GM19193 (cell line): ENCODE measurements at regions not wholly inside any gene's neighbourhood (a gene's known extent, or its start where the extent isn't known, plus 50 kb on each side); places are given as distances from the start of the nearest gene placed in this dataset.

Experiments
- POLR2A ChIP-seq: IDR thresholded peaks from 4 replicates; pipeline ENCODE4 v1.6.1; 2011; ENCODE audit not compliant: insufficient read depth, insufficient read length; ENCODE audit errors: extremely low read depth

GRCh38 chr15:31867536-31868442 lies 162.5 kb upstream of the CHRNA7 start:
- no peak for TF ChIP-seq POLR2A

GRCh38 chr15:31869686-31870307 lies 160.5 kb upstream of the CHRNA7 start:
- TF ChIP-seq POLR2A = no peak

- TF ChIP-seq POLR2A = no peak
These were observed 159.8 kb upstream of the CHRNA7 start, which contains the start of gene OTUD7A for GRCh38 chr15:31870328-31871165. OTUD7A (minus strand) TSS chr15:31870673.

GRCh38 chr15:31871166-31871886 lies 159.0 kb upstream of the CHRNA7 start:
- TF ChIP-seq POLR2A = no peak

- no peak for TF ChIP-seq POLR2A
These were observed 158.4 kb upstream of the CHRNA7 start for GRCh38 chr15:31871887-31872281.

- no peak for TF ChIP-seq POLR2A
These were observed 143.1 kb upstream of the CHRNA7 start for GRCh38 chr15:31887246-31887645.

DNA sequence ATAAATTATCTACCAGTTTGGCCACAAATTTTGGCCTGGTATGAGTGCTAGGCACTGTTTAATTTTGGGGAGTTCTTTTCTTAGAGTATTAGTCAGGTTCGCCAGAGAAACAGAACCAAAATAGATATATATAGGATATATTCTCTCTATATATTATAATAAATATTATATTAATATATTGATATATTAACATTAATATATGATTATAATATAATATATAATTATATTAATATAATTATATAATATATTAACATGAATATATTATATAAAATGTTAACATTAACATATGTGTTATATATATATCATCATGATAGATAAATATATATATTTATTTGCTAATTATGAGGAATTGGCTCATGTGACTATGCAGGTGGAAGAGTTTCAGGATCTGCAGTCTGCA lies 137.8 kb upstream of the CHRNA7 start:
- no peak for TF ChIP-seq POLR2A

- TF ChIP-seq POLR2A = no peak
These were observed 136.5 kb upstream of the CHRNA7 start for GRCh38 chr15:31893780-31894179.

GRCh38 chr15:31897746-31898145 lies 132.6 kb upstream of the CHRNA7 start:
- no peak for TF ChIP-seq POLR2A

- TF ChIP-seq POLR2A = no peak
These were observed 128.8 kb upstream of the CHRNA7 start for GRCh38 chr15:31901501-31901900.

DNA sequence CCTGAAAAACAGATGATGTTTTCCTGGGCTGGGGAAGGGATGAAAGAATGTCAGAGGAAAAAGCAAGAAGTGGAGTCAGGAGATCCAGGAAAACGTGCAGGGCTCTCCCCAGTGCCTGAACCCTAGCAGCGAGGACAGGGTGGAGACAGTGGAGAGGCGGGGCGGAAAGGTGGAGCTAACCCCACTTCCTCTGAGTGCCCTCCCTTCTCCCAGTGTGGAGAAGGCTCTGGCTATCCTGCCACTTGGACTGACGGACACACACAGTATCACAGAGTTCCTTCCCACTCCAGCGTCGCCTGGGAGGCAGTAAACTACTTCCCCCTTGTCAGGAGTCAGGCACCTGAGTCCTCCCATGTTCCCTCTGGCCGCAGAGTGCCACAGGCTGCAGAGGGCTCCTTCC lies 125.3 kb upstream of the CHRNA7 start:
- no peak for TF ChIP-seq POLR2A

DNA sequence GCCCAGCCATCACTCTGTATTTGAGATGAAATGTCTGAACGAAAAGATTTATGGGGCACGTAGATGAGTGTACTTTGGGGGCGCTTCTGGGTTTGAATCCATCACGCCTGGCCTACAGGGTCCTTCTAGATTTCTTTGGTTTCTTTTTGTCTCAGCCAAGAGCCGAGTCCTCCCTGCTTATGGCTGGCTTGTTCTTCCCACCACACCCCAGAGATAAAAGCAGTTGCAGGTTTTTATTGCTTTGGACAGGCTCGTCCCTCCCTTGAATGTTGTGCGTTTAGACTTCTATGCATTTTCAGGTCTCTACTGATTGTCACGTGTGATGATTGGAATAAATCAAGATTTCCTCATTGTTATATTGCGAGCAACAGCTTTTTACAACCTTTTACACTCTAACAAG lies 104.8 kb upstream of the CHRNA7 start:
- TF ChIP-seq POLR2A = no peak

DNA sequence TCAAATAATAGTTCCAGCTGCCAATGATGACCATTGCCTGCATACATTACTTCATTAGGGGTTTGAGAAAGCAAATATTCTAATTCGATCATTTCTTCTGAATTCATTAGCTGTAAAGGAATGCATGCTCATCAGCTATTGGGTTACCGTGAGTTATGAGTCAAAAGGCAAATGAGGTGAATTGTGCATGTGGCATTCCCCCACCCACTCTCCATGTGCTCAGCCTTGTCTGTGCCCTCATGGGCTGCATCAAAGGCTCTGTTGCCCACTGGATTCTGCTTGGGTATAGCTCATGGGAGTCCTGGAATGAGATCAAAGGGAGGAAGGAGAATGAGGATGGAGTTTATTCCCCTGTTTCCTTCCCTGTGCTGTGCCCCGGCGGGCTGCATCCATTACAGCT lies 99.3 kb upstream of the CHRNA7 start:
- TF ChIP-seq POLR2A = no peak

GRCh38 chr15:31932576-31932975 lies 97.7 kb upstream of the CHRNA7 start:
- no peak for TF ChIP-seq POLR2A
